SK-N-SH (cell line): ENCODE measurements at regions not wholly inside any gene's neighbourhood (a gene's known extent, or its start where the extent isn't known, plus 50 kb on each side); places are given as distances from the start of the nearest gene placed in this dataset.

Source experiments
- CHD2 ChIP-seq: fragments of 150-350 bp; IDR thresholded peaks from 2 replicates; pipeline ENCODE4 v1.6.1; 2018; ENCODE audit warnings: low read length; ENCODE audit not compliant: partially characterized antibody
- POLR2AphosphoS5 ChIP-seq: IDR thresholded peaks from 2 replicates; pipeline ENCODE4 v1.6.1; 2012; ENCODE audit warnings: low read depth, low read length
- TF ChIP-seq, protein P1 (sequence below): fragments of 200-600 bp; sonication (generic); IDR thresholded peaks from 2 replicates; pipeline ENCODE4 v1.6.1; 2017; ENCODE audit warnings: antibody characterized with exemption, mild to moderate bottlenecking, moderate library complexity
- TF ChIP-seq, protein P2 (sequence below): IDR thresholded peaks from 2 replicates; pipeline ENCODE4; 2012

DNA sequence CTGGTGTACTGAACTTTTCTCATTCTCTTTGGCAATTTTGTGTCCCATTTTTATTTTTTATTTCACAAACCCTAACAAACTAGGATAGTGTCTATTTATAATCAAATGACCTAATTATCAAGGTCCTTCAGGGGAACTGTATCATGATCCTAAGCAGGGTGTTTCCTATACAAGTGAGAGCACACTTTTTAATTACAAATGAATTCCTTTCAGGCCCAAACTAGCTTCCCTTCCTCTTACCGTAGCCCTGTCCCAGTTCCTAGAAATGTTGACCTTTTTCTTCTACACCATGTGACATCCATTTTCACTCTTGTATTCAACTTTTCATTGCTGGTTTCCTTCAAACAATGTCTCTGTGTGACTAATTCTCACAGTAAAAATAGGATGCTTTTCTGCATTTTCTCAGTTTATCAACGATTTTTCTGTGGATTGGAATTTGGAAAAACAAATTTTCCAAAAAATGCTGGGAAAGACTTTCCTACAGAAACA is 411.4 kb downstream of the CCDC91 start:
- no peak for TF ChIP-seq CHD2
- TF ChIP-seq, protein P1, sequence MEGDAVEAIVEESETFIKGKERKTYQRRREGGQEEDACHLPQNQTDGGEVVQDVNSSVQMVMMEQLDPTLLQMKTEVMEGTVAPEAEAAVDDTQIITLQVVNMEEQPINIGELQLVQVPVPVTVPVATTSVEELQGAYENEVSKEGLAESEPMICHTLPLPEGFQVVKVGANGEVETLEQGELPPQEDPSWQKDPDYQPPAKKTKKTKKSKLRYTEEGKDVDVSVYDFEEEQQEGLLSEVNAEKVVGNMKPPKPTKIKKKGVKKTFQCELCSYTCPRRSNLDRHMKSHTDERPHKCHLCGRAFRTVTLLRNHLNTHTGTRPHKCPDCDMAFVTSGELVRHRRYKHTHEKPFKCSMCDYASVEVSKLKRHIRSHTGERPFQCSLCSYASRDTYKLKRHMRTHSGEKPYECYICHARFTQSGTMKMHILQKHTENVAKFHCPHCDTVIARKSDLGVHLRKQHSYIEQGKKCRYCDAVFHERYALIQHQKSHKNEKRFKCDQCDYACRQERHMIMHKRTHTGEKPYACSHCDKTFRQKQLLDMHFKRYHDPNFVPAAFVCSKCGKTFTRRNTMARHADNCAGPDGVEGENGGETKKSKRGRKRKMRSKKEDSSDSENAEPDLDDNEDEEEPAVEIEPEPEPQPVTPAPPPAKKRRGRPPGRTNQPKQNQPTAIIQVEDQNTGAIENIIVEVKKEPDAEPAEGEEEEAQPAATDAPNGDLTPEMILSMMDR = no peak
- TF ChIP-seq, protein P2, sequence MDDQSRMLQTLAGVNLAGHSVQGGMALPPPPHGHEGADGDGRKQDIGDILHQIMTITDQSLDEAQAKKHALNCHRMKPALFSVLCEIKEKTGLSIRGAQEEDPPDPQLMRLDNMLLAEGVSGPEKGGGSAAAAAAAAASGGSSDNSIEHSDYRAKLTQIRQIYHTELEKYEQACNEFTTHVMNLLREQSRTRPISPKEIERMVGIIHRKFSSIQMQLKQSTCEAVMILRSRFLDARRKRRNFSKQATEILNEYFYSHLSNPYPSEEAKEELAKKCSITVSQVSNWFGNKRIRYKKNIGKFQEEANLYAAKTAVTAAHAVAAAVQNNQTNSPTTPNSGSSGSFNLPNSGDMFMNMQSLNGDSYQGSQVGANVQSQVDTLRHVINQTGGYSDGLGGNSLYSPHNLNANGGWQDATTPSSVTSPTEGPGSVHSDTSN = no peak
- TF ChIP-seq POLR2AphosphoS5 = no peak
